NB4 (cell line): ENCODE measurements at regions not wholly inside any gene's neighbourhood (a gene's known extent, or its start where the extent isn't known, plus 50 kb on each side); places are given as distances from the start of the nearest gene placed in this dataset.

Source experiments
- DNase-seq: peaks from one replicate; pipeline ENCODE4 v3.0.0; 2010; ENCODE audit warnings: low read depth
- H3K4me3 ChIP-seq: one replicate; pipeline ENCODE4 v1.5.1; 2011; ENCODE audit warnings: mild to moderate bottlenecking, low read depth, low read length, moderate library complexity
- CTCF ChIP-seq: IDR thresholded peaks from one replicate; pipeline ENCODE4 v1.5.1; 2012; ENCODE audit warnings: low read depth, low read length
- MAX ChIP-seq: IDR thresholded peaks from 2 replicates; pipeline ENCODE4 v1.6.1; 2011; ENCODE audit warnings: low read depth, low read length
- MYC ChIP-seq: IDR thresholded peaks from 2 replicates; pipeline ENCODE4 v1.6.1; 2011; ENCODE audit warnings: low read depth, low read length
- POLR2A ChIP-seq: IDR thresholded peaks from 2 replicates; pipeline ENCODE4 v1.6.1; 2011; ENCODE audit warnings: mild to moderate bottlenecking; ENCODE audit not compliant: insufficient read length; ENCODE audit errors: extremely low read depth

- H3K4me3 ChIP-seq = no peak overlapping the region
- DNase-seq = no peak
- TF ChIP-seq CTCF = no peak
- no peak for TF ChIP-seq MAX
- no peak for TF ChIP-seq POLR2A
- no peak for TF ChIP-seq MYC
Measured at GRCh38 chr5:104363567-104363966, 801.0 kb upstream of the NUDT12 start.

- no peak overlapping the region for H3K4me3 ChIP-seq
- TF ChIP-seq POLR2A (no peak), MYC (no peak), CTCF (no peak), MAX (no peak)
- no peak for DNase-seq
Measured at GRCh38 chr5:104361932-104362331, 799.3 kb upstream of the NUDT12 start.

GRCh38 chr5:104355350-104355749 lies 792.8 kb upstream of the NUDT12 start:
- TF ChIP-seq CTCF (no peak), MYC (no peak), MAX (no peak), POLR2A (no peak)
- no peak for DNase-seq
- no peak overlapping the region for H3K4me3 ChIP-seq

- DNase-seq = no peak
- TF ChIP-seq CTCF (no peak), POLR2A (no peak), MYC (no peak), MAX (no peak)
- H3K4me3 ChIP-seq = no peak overlapping the region
Measured at GRCh38 chr5:104353371-104353770, 790.8 kb upstream of the NUDT12 start.

- H3K4me3 ChIP-seq = no peak overlapping the region
- DNase-seq = no peak
- TF ChIP-seq MYC (no peak), POLR2A (no peak), CTCF (no peak), MAX (no peak)
Measured at GRCh38 chr5:104352954-104353353, 790.4 kb upstream of the NUDT12 start.

GRCh38 chr5:104347119-104347708 lies 784.6 kb upstream of the NUDT12 start:
- H3K4me3 ChIP-seq = no peak overlapping the region
- TF ChIP-seq MAX (no peak), POLR2A (no peak), CTCF (no peak), MYC (no peak)
- DNase-seq = peak; percentile 22
